ENCODE measurements at regions not wholly inside any gene's neighbourhood (a gene's known extent, or its start where the extent isn't known, plus 50 kb on each side); places are given as distances from the start of the nearest gene placed in this dataset.
"Not testable (repeated sequence)": the region's sequence is repeated elsewhere in the genome, so short reads cannot be mapped to it uniquely, and the experiment has no call there.

DNA sequence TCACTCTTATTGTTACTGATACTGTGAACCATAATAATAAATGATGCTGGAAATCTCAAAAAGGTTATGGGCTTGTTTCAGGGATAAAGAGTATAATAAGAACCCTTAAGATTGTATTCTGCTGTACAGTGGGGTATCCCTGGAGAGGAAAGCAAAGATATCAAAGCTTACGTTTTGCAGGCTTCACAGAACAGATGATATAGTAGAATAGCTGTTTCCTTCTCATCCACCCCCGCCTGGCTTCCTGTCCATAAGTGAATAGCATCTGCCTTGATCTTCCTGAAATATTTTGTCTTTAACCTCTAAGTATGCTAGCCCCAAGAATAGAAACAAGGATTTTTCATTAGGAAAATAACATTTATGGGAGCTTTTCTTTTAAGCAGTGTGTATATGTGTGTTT, 345.3 kb downstream of the SRGAP2C start:
- H3K4me2 ChIP-seq (ENCODE audit: low read length, poor library complexity, severe bottlenecking); H3K4ac ChIP-seq (ENCODE audit: low read depth in 1 of 2, low read length in 2 of 2); H3K4me1 ChIP-seq (ENCODE audit: control insufficient read depth, insufficient read depth, low read depth, low read length); H3K36me3 ChIP-seq (ENCODE audit: control insufficient read depth in 1 of 2, insufficient read depth in 2 of 2, low read depth in 1 of 2, low read length in 2 of 2); H2BK12ac ChIP-seq (ENCODE audit: low read length in 2 of 2); H2BK15ac ChIP-seq (ENCODE audit: low read depth, poor library complexity, severe bottlenecking); H2AFZ ChIP-seq (ENCODE audit: low read depth, low read length); H2BK5ac ChIP-seq (ENCODE audit: low read depth, low read length, poor library complexity, severe bottlenecking); H2AK5ac ChIP-seq (ENCODE audit: low read length, severe bottlenecking); H3K9me3 ChIP-seq (ENCODE audit: control insufficient read depth, low read length); H2BK120ac ChIP-seq (ENCODE audit: low read depth, low read length); H3K14ac ChIP-seq (ENCODE audit: low read length in 2 of 2); DNase-seq; H3K9ac ChIP-seq (ENCODE audit: low read length); H3K27ac ChIP-seq (ENCODE audit: low read length, poor library complexity, severe bottlenecking); H3K23ac ChIP-seq (ENCODE audit: low read length in 2 of 2); H3K27me3 ChIP-seq (ENCODE audit: control insufficient read depth in 1 of 2, insufficient read depth in 1 of 2, low read length in 2 of 2); H4K91ac ChIP-seq (ENCODE audit: low read length); H3K18ac ChIP-seq (ENCODE audit: low read depth in 1 of 2, low read length in 2 of 2); H3K4me3 ChIP-seq (ENCODE audit: insufficient read depth in 1 of 2, low read depth in 1 of 2, low read length in 2 of 2); H3K79me1 ChIP-seq (replicated peaks; ENCODE audit: low read length, poor library complexity, severe bottlenecking); H4K8ac ChIP-seq (ENCODE audit: low read length): not testable (repeated sequence)
- WGBS, result no CpG with 5 or more reads among the region's 2 CpGs

DNA sequence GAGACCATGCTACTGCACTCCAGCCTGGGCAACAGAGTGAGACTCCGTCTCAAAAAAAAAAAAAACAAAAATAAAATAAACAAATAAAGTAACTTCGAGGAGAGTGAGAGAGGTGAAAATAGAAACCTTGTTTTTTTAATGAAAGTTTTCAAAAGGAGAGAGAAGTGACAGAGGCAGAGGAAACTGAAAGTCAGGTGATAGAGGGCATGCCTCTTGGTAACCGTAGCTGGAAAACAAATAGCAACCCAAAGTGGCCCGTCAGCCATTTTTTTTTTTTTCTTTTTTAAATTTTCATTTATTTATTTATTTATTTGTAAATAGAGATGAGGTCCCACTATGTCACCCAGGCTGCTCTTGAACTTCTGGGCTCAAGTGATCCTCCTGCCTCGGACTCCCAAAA, 347.0 kb downstream of the SRGAP2C start:
- not testable (repeated sequence) for H3K4ac ChIP-seq (ENCODE audit: low read depth in 1 of 2, low read length in 2 of 2); H3K18ac ChIP-seq (ENCODE audit: low read depth in 1 of 2, low read length in 2 of 2); H4K8ac ChIP-seq (ENCODE audit: low read length); H2BK12ac ChIP-seq (ENCODE audit: low read length in 2 of 2); H2BK120ac ChIP-seq (ENCODE audit: low read depth, low read length); H2BK15ac ChIP-seq (ENCODE audit: low read depth, poor library complexity, severe bottlenecking); H3K9me3 ChIP-seq (ENCODE audit: control insufficient read depth, low read length); H3K27ac ChIP-seq (ENCODE audit: low read length, poor library complexity, severe bottlenecking); H3K27me3 ChIP-seq (ENCODE audit: control insufficient read depth in 1 of 2, insufficient read depth in 1 of 2, low read length in 2 of 2); H3K79me1 ChIP-seq (replicated peaks; ENCODE audit: low read length, poor library complexity, severe bottlenecking); H3K36me3 ChIP-seq (ENCODE audit: control insufficient read depth in 1 of 2, insufficient read depth in 2 of 2, low read depth in 1 of 2, low read length in 2 of 2); H2BK5ac ChIP-seq (ENCODE audit: low read depth, low read length, poor library complexity, severe bottlenecking); H3K4me1 ChIP-seq (ENCODE audit: control insufficient read depth, insufficient read depth, low read depth, low read length); H2AK5ac ChIP-seq (ENCODE audit: low read length, severe bottlenecking); H3K14ac ChIP-seq (ENCODE audit: low read length in 2 of 2); H3K9ac ChIP-seq (ENCODE audit: low read length); H4K91ac ChIP-seq (ENCODE audit: low read length); H3K23ac ChIP-seq (ENCODE audit: low read length in 2 of 2); H2AFZ ChIP-seq (ENCODE audit: low read depth, low read length); H3K4me2 ChIP-seq (ENCODE audit: low read length, poor library complexity, severe bottlenecking); H3K4me3 ChIP-seq (ENCODE audit: insufficient read depth in 1 of 2, low read depth in 1 of 2, low read length in 2 of 2); DNase-seq
- 86% methylated on average over 2 of the region's 5 CpGs for WGBS

DNA sequence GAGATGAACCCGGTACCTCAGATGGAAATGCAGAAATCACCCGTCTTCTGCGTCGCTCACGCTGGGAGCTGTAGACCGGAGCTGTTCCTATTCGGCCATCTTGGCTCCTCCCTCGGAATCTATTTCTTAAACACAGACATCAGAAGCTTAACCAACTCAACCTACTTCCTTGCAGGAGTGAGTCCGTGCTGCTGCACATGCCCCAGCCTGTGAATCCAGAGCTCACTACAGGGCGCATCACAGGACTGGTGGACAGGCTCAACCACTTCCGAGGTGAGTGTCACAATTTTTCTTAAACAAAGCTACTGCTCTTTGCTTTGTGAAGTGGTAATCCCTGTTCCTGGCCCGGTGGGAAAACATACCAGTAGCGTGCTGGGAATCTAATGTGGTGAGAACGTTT, 353.4 kb downstream of the SRGAP2C start:
- H2BK120ac ChIP-seq (ENCODE audit: low read depth, low read length); H3K27me3 ChIP-seq (ENCODE audit: control insufficient read depth in 1 of 2, insufficient read depth in 1 of 2, low read length in 2 of 2); H3K36me3 ChIP-seq (ENCODE audit: control insufficient read depth in 1 of 2, insufficient read depth in 2 of 2, low read depth in 1 of 2, low read length in 2 of 2); H3K4me2 ChIP-seq (ENCODE audit: low read length, poor library complexity, severe bottlenecking); H3K27ac ChIP-seq (ENCODE audit: low read length, poor library complexity, severe bottlenecking); H3K9me3 ChIP-seq (ENCODE audit: control insufficient read depth, low read length); H2BK15ac ChIP-seq (ENCODE audit: low read depth, poor library complexity, severe bottlenecking); H3K79me1 ChIP-seq (replicated peaks; ENCODE audit: low read length, poor library complexity, severe bottlenecking); H3K4ac ChIP-seq (ENCODE audit: low read depth in 1 of 2, low read length in 2 of 2); H3K4me1 ChIP-seq (ENCODE audit: control insufficient read depth, insufficient read depth, low read depth, low read length); H3K9ac ChIP-seq (ENCODE audit: low read length); H4K8ac ChIP-seq (ENCODE audit: low read length); H2AFZ ChIP-seq (ENCODE audit: low read depth, low read length); H3K4me3 ChIP-seq (ENCODE audit: insufficient read depth in 1 of 2, low read depth in 1 of 2, low read length in 2 of 2); H2BK12ac ChIP-seq (ENCODE audit: low read length in 2 of 2); H3K14ac ChIP-seq (ENCODE audit: low read length in 2 of 2); H4K91ac ChIP-seq (ENCODE audit: low read length); H3K23ac ChIP-seq (ENCODE audit: low read length in 2 of 2); H3K18ac ChIP-seq (ENCODE audit: low read depth in 1 of 2, low read length in 2 of 2); H2AK5ac ChIP-seq (ENCODE audit: low read length, severe bottlenecking); H2BK5ac ChIP-seq (ENCODE audit: low read depth, low read length, poor library complexity, severe bottlenecking); DNase-seq: not testable (repeated sequence)
- WGBS, result 89% methylated on average over 12 of the region's 14 CpGs

DNA sequence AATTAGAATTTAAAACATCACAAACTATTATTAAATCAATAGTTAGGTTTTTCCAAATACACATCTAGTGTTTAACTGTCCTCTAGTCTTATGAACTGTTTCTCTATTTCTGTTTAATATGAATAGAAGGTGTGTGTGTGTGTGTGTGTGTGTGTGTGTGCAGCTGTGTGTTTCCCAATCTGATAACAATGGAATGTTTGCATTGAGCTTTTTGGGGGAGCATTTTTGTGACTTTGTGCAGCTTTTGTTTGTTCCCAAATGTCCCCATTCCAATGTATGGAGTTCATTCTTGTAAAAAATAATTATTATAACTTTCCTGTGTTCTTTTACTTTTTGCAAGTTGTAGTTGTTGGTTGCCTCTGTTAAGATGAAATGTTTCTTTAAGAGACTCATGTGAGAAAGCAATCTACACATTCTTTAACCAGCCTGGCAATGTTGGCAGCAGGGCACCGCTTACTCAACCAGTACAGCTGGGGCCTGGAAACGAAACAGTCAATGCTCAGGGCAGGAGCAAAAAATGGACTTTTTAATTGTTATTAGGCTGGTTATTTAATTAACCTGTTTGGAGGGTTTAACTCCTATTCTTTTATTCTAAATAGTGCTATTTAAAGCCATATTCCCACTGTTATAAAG, 354.3 kb downstream of the SRGAP2C start:
- H3K79me1 ChIP-seq (replicated peaks; ENCODE audit: low read length, poor library complexity, severe bottlenecking), result no peaks in the 10 kb centered on the region
- H3K14ac ChIP-seq (ENCODE audit: low read length in 2 of 2), result no peak overlapping the region
- no peak overlapping the region for H4K91ac ChIP-seq (ENCODE audit: low read length)
- H3K9ac ChIP-seq (ENCODE audit: low read length), result no peak overlapping the region
- no peaks in the 10 kb centered on the region for H3K9me3 ChIP-seq (ENCODE audit: control insufficient read depth, low read length)
- WGBS, result 90% methylated on average over 2 of the region's 2 CpGs
- H3K4me1 ChIP-seq (ENCODE audit: control insufficient read depth, insufficient read depth, low read depth, low read length), result no peaks in the 10 kb centered on the region
- H4K8ac ChIP-seq (ENCODE audit: low read length), result no peak overlapping the region
- no peak overlapping the region for H3K27ac ChIP-seq (ENCODE audit: low read length, poor library complexity, severe bottlenecking)
- H3K4me2 ChIP-seq (ENCODE audit: low read length, poor library complexity, severe bottlenecking), result no peak overlapping the region
- no peak overlapping the region for H2BK12ac ChIP-seq (ENCODE audit: low read length in 2 of 2)
- H2AK5ac ChIP-seq (ENCODE audit: low read length, severe bottlenecking), result no peak overlapping the region
- no peak overlapping the region for H2BK5ac ChIP-seq (ENCODE audit: low read depth, low read length, poor library complexity, severe bottlenecking)
- DNase-seq, result no peak
- no peak overlapping the region for H2BK15ac ChIP-seq (ENCODE audit: low read depth, poor library complexity, severe bottlenecking)
- H3K4me3 ChIP-seq (ENCODE audit: insufficient read depth in 1 of 2, low read depth in 1 of 2, low read length in 2 of 2), result no peak overlapping the region
- no peak overlapping the region for H2AFZ ChIP-seq (ENCODE audit: low read depth, low read length)
- H3K23ac ChIP-seq (ENCODE audit: low read length in 2 of 2), result no peak overlapping the region
- no peak overlapping the region for H3K4ac ChIP-seq (ENCODE audit: low read depth in 1 of 2, low read length in 2 of 2)
- no peaks in the 10 kb centered on the region for H3K36me3 ChIP-seq (ENCODE audit: control insufficient read depth in 1 of 2, insufficient read depth in 2 of 2, low read depth in 1 of 2, low read length in 2 of 2)
- H2BK120ac ChIP-seq (ENCODE audit: low read depth, low read length), result no peak overlapping the region
- H3K18ac ChIP-seq (ENCODE audit: low read depth in 1 of 2, low read length in 2 of 2), result no peak overlapping the region
- H3K27me3 ChIP-seq (ENCODE audit: control insufficient read depth in 1 of 2, insufficient read depth in 1 of 2, low read length in 2 of 2), result no peaks in the 10 kb centered on the region

Data from mesenchymal stem cell (in vitro differentiated cells and primary cell).